ENCODE measurements at regions not wholly inside any gene's neighbourhood (a gene's known extent, or its start where the extent isn't known, plus 50 kb on each side); places are given as distances from the start of the nearest gene placed in this dataset.
"Not testable (repeated sequence)": the region's sequence is repeated elsewhere in the genome, so short reads cannot be mapped to it uniquely, and the experiment has no call there.

DNA sequence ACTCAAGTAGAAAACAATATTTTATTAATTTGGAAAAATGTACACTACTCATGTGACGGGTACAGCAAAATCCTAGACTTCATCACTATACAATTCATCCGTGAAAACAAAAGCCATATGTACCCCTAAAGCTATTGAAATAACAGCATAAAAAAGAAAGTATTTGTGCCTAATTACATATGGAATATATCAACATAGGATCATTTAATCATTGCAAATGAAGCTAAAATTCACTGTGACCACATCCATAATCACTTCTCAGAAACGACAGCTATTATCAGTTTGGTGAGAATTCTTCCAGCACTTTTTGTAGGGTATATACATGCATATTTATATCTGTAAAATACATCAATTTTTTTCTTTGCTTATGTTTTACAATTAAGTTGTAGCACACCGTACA, 128.0 kb downstream of the ARL4A start:
- Mint-ChIP-seq H3K9me3 (no peaks in the 10 kb centered on the region), H3K27me3 (peaks cover 25% of the 10 kb centered on the region), H3K36me3 (ENCODE audit: insufficient read depth) (no peaks in the 10 kb centered on the region), H3K4me1 (no peaks in the 10 kb centered on the region), H3K4me3 (no peak overlapping the region), H3K27ac (ENCODE audit: low read depth) (no peak overlapping the region)
- no peak for ATAC-seq (replicated peaks; ENCODE audit: extremely low read depth, poor library complexity, severe bottlenecking)
- DNase-seq (ENCODE audit: low spot score in 2 of 2) = no peak

DNA sequence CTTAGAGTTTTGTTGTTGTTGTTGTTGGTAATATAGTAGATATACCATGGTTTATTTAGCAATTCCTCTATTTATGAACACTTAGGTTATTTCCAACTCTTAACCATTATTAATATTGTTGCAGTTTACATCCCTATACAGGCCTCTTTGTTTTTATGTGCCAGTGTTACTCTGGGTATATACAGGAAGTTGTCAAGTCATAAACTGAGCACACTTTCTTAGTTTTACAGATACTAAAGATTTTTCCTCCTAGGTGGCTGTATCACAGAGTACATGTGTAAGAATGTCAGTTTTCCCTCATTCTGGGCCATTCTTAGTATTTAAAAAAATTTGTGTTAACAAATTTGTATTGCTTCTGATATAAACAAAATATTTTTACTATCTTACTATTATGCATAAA, 128.4 kb downstream of the ARL4A start:
- Mint-ChIP-seq H3K27ac (ENCODE audit: low read depth) (no peak overlapping the region), H3K36me3 (ENCODE audit: insufficient read depth) (no peaks in the 10 kb centered on the region), H3K9me3 (no peaks in the 10 kb centered on the region), H3K27me3 (peaks cover 25% of the 10 kb centered on the region), H3K4me3 (no peak overlapping the region), H3K4me1 (no peaks in the 10 kb centered on the region)
- ATAC-seq (replicated peaks; ENCODE audit: extremely low read depth, poor library complexity, severe bottlenecking) (no peak), DNase-seq (ENCODE audit: low spot score in 2 of 2) (no peak)

DNA sequence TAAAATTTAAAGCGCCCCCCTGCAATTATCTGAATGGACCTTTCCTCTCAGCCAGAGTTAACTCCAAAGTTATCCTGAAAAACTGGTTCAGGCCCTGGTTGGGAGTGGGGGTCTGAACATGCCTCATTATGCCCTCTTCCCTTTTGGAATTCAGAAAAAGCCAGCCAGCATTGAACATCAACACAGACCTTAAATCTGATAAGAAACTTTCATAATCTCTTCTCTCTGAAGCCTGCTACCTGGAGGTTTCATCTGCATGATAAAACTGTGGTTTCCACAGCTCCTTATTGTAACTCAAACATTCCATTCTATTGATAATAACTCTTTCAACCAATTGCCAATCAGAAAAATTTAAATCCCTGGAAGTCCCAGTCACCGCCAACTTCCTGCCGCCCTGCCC, 133.3 kb downstream of the ARL4A start:
- Mint-ChIP-seq H3K27ac (ENCODE audit: low read depth) (no peak overlapping the region), H3K4me1 (no peaks in the 10 kb centered on the region), H3K36me3 (ENCODE audit: insufficient read depth) (no peaks in the 10 kb centered on the region), H3K27me3 (peaks cover 13% of the 10 kb centered on the region), H3K9me3 (no peaks in the 10 kb centered on the region), H3K4me3 (no peak overlapping the region)
- no peak for DNase-seq (ENCODE audit: low spot score in 2 of 2)
- ATAC-seq (replicated peaks; ENCODE audit: extremely low read depth, poor library complexity, severe bottlenecking) = no peak

GRCh38 chr7:12821746-12822145, 134.3 kb downstream of the ARL4A start:
- Mint-ChIP-seq H3K9me3 (no peaks in the 10 kb centered on the region), H3K4me1 (no peaks in the 10 kb centered on the region), H3K27me3 (peaks cover 13% of the 10 kb centered on the region), H3K27ac (ENCODE audit: low read depth) (no peak overlapping the region), H3K36me3 (ENCODE audit: insufficient read depth) (no peaks in the 10 kb centered on the region), H3K4me3 (no peak overlapping the region)
- no peak for DNase-seq (ENCODE audit: low spot score in 2 of 2)
- no peak for ATAC-seq (replicated peaks; ENCODE audit: extremely low read depth, poor library complexity, severe bottlenecking)

DNA sequence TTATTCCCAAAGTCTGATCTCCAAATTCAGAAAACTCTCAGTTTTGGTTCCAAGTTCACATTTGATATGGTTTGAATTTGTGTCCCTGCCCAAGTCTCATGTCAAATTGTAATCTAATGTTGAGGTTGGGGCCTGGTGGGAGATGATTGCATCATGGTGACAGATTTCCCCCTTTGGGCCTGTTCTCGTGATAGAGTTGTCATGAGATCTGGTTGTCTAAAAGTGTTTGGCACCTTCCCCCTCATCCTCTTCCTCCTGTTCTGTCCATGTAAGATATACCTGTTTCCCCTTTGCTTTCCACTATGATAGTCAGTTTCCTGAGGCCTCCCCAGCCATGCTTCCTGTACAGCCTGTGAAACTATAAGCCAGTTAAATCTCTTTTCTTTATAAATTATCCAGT, 138.6 kb downstream of the ARL4A start:
- Mint-ChIP-seq H3K9me3 (no peaks in the 10 kb centered on the region), H3K27ac (ENCODE audit: low read depth) (no peak overlapping the region), H3K36me3 (ENCODE audit: insufficient read depth) (no peaks in the 10 kb centered on the region), H3K4me1 (no peaks in the 10 kb centered on the region), H3K27me3 (no peaks in the 10 kb centered on the region), H3K4me3 (no peak overlapping the region)
- DNase-seq (ENCODE audit: low spot score in 2 of 2) (no peak), ATAC-seq (replicated peaks; ENCODE audit: extremely low read depth, poor library complexity, severe bottlenecking) (no peak)

- no peak for DNase-seq (ENCODE audit: low spot score in 2 of 2)
- Mint-ChIP-seq H3K27me3 (peaks cover 2% of the 10 kb centered on the region), H3K4me1 (no peaks in the 10 kb centered on the region), H3K27ac (ENCODE audit: low read depth) (no peak overlapping the region), H3K9me3 (peaks cover under 1% of the 10 kb centered on the region), H3K36me3 (ENCODE audit: insufficient read depth) (no peaks in the 10 kb centered on the region), H3K4me3 (no peak overlapping the region)
- no peak for ATAC-seq (replicated peaks; ENCODE audit: extremely low read depth, poor library complexity, severe bottlenecking)
Observed at GRCh38 chr7:12827219-12827821, 139.9 kb downstream of the ARL4A start.

DNA sequence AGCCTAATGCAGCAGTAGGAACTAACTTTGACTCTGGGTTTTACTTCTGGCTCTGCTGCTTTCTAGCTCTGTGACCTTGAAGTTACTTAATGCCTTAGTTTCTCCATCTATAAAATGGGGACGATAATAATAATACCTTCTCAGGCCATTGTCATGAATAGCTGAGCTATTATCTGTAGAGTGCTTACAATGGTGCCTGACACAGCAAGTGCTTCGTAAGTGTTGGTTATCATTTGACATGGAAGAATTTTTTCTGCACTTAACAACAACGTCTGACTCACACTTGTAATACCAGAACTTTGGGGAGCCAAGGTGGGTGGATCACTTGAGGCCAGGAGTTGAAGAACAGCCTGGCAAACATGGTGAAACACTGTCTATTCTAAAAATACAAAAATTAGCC, 140.5 kb downstream of the ARL4A start:
- peaks cover 8% of the 10 kb centered on the region for H3K27me3 Mint-ChIP-seq
- DNase-seq (ENCODE audit: low spot score in 2 of 2) (no peak), ATAC-seq (replicated peaks; ENCODE audit: extremely low read depth, poor library complexity, severe bottlenecking) (no peak)
- H3K4me1 Mint-ChIP-seq = no peaks in the 10 kb centered on the region
- H3K36me3 Mint-ChIP-seq (ENCODE audit: insufficient read depth) = no peaks in the 10 kb centered on the region
- peaks cover 6% of the 10 kb centered on the region for H3K9me3 Mint-ChIP-seq
- no peak overlapping the region for H3K27ac Mint-ChIP-seq (ENCODE audit: low read depth)
- no peak overlapping the region for H3K4me3 Mint-ChIP-seq

DNA sequence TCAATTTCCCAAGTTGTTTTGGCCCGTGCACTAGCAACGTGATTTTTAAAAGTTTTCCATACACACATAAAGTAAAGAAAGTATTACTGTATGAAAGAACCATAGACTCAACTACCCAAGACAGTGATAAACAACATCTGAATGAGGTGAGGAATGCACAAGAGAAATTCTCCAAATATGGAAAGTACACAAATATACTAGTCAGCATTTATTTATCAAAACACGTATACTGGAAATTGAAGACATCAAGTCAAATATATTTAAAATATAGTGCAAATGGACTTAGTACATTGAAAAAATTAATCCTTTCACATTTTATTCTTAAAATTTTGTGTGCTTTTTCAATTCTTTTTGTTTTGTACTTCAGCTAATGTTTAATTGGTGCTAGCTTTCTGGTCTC, 143.6 kb downstream of the ARL4A start:
- H3K27me3 Mint-ChIP-seq = peaks cover 9% of the 10 kb centered on the region
- ATAC-seq (replicated peaks; ENCODE audit: extremely low read depth, poor library complexity, severe bottlenecking) = no peak
- H3K4me3 Mint-ChIP-seq = no peak overlapping the region

DNA sequence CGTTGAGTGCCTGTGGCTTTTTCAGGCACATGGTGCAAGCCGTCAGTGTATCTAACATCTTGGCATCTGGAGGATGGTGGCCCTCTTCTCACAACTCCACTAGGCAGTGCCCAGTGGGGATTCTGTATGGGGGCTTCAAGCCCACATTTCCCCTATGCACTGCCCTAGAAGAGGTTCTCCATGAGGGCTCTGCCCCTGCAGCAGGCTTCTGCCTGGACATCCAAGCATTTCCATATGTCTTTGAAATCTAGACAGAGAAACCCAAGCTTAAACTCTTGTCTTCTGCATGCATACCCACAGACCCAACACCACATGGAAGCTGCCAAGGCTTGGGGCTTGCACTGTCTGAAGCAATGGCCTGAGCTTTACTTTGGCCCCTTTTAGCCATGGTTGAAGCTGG, 146.4 kb downstream of the ARL4A start:
- no peak for DNase-seq (ENCODE audit: low spot score in 2 of 2)
- Mint-ChIP-seq H3K36me3 (ENCODE audit: insufficient read depth) (no peaks in the 10 kb centered on the region), H3K9me3 (peaks cover 18% of the 10 kb centered on the region), H3K27me3 (peaks cover 9% of the 10 kb centered on the region), H3K27ac (ENCODE audit: low read depth) (no peak overlapping the region), H3K4me3 (no peak overlapping the region), H3K4me1 (no peaks in the 10 kb centered on the region)
- no peak for ATAC-seq (replicated peaks; ENCODE audit: extremely low read depth, poor library complexity, severe bottlenecking)

More for the DNA sequence above, 143.6 kb downstream of the ARL4A start:
- H3K27ac Mint-ChIP-seq (ENCODE audit: low read depth) = no peak overlapping the region
- no peaks in the 10 kb centered on the region for H3K4me1 Mint-ChIP-seq
- no peaks in the 10 kb centered on the region for H3K36me3 Mint-ChIP-seq (ENCODE audit: insufficient read depth)
- H3K9me3 Mint-ChIP-seq = peaks cover 18% of the 10 kb centered on the region
- DNase-seq (ENCODE audit: low spot score in 2 of 2) = no peak

DNA sequence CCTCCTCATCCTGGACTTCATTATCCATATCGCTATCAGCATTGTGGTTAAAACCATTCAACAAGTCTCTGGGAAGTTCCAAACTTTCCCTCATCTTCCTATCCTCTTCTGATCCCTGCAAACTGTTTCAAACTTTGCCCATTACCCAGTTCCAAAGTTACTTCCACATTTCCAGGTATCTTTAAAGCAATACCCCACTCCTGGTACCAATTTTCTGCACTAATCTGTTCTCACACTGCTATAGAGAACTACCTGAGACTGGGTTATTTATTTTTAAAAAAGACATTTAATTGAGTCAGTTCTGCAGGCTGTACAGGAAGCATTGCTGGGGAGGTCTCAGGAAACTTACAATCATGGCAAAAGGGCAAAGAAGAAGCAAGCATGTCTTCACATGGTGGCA, 147.3 kb downstream of the ARL4A start:
- Mint-ChIP-seq H3K36me3 (ENCODE audit: insufficient read depth) (no peaks in the 10 kb centered on the region), H3K4me1 (no peaks in the 10 kb centered on the region), H3K4me3 (no peak overlapping the region), H3K9me3 (peaks cover 18% of the 10 kb centered on the region), H3K27ac (ENCODE audit: low read depth) (no peak overlapping the region), H3K27me3 (peaks cover 9% of the 10 kb centered on the region)
- DNase-seq (ENCODE audit: low spot score in 2 of 2) (no peak), ATAC-seq (replicated peaks; ENCODE audit: extremely low read depth, poor library complexity, severe bottlenecking) (no peak)

DNA sequence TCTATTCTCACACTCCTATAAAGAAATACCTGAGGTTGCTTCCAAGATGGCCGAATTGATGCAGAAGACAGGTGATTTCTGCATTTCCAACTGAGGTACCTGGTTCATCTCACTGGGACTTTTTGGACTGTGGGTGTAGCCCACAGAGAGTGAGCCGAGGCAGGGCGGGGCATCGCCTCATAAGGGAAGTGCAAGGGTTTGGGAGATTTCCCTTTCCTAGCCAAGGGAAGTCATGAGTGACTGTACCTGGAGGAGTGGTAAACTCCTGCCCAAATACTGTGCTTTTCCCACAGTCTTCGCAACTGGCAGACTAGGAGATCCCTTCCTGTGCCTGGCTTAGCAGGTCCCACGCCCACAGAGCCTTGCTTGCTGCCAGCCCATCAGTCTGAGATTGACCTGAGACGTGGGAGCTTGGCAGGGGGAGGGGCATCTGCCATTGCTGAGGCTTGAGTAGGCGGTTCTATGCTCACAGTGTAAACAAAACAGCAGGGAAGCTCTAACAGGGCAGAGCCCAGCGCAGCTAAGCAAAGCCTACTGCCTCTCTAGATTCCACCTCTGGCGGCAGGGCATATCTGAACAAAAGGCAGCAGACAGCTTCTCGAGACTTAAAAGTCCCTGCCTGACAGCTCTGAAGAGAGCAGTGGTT, 152.2 kb downstream of the ARL4A start:
- DNase-seq (ENCODE audit: low spot score in 2 of 2) = no peak
- H3K4me1 Mint-ChIP-seq = no peaks in the 10 kb centered on the region
- H3K9me3 Mint-ChIP-seq = peaks cover 15% of the 10 kb centered on the region
- H3K4me3 Mint-ChIP-seq = no peak overlapping the region
- H3K27ac Mint-ChIP-seq (ENCODE audit: low read depth) = no peak overlapping the region
- no peaks in the 10 kb centered on the region for H3K27me3 Mint-ChIP-seq
- ATAC-seq (replicated peaks; ENCODE audit: extremely low read depth, poor library complexity, severe bottlenecking) = no peak
- no peaks in the 10 kb centered on the region for H3K36me3 Mint-ChIP-seq (ENCODE audit: insufficient read depth)

DNA sequence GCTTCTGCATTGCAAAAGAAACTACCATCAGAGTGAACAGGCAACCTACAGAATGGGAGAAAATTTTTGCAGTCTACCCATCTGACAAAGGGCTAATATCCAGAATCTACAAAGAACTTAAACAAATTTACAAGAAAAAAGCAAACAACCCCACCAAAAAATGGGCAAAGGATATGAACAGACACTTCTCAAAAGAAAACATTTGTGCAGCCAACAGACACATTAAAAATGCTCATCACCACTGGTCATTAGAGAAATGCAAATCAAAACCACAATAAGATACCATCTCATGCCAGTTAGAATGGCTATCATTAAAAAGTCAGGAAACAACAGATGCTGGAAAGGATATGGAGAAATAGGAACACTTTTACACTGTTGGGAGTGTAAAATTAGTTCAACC, 157.3 kb downstream of the ARL4A start:
- H3K9me3 Mint-ChIP-seq; ATAC-seq (replicated peaks; ENCODE audit: extremely low read depth, poor library complexity, severe bottlenecking); H3K36me3 Mint-ChIP-seq (ENCODE audit: insufficient read depth): not testable (repeated sequence)

GRCh38 chr7:12847001-12847400, 159.6 kb downstream of the ARL4A start:
- ATAC-seq (replicated peaks; ENCODE audit: extremely low read depth, poor library complexity, severe bottlenecking) = no peak
- no peak overlapping the region for H3K27ac Mint-ChIP-seq (ENCODE audit: low read depth)

More for the DNA sequence above, 157.3 kb downstream of the ARL4A start:
- DNase-seq (ENCODE audit: low spot score in 2 of 2); H3K27ac Mint-ChIP-seq (ENCODE audit: low read depth); H3K27me3 Mint-ChIP-seq; H3K4me3 Mint-ChIP-seq; H3K4me1 Mint-ChIP-seq: not testable (repeated sequence)

More at GRCh38 chr7:12847001-12847400, 159.6 kb downstream of the ARL4A start:
- no peaks in the 10 kb centered on the region for H3K27me3 Mint-ChIP-seq
- H3K9me3 Mint-ChIP-seq = peaks cover 7% of the 10 kb centered on the region
- no peaks in the 10 kb centered on the region for H3K36me3 Mint-ChIP-seq (ENCODE audit: insufficient read depth)
- DNase-seq (ENCODE audit: low spot score in 2 of 2) = no peak
- no peaks in the 10 kb centered on the region for H3K4me1 Mint-ChIP-seq
- H3K4me3 Mint-ChIP-seq = no peak overlapping the region

Data from central memory CD8-positive, alpha-beta T cell (primary cell).